ENCODE measurements at regions not wholly inside any gene's neighbourhood (a gene's known extent, or its start where the extent isn't known, plus 50 kb on each side); places are given as distances from the start of the nearest gene placed in this dataset.

DNA sequence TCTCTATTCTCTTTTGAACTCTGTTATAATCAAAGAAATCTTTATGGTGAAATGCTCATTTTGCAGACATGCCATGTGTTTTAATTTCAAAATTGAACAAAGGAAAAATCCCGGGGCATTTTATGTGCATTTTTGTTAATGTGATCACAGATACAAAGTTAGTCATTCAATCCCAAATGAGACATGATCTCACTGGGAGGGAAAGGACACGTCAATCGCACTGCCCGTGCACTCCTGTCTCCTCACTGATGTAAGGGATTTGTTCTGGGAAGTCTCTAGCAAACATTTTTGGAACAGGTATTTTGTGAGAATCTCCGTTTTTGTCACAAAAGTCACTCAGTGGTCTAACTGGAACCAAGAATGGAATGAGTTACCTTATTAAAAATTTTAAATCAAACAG, 97.9 kb upstream of the RANBP6 start:
- no peak for TF ChIP-seq CSDC2 (CRISPR knock-in tag; IDR thresholded peaks at IDR 0.05)
- TF ChIP-seq ESRRG (CRISPR knock-in tag; IDR thresholded peaks at IDR 0.05), result no peak
- TF ChIP-seq BACH2 (CRISPR knock-in tag; IDR thresholded peaks at IDR 0.05; ENCODE audit: borderline replicate concordance), result no peak
- no peak for TF ChIP-seq POU6F1 (CRISPR knock-in tag; IDR thresholded peaks at IDR 0.05; ENCODE audit: borderline replicate concordance, low read depth)
- no peak for TF ChIP-seq GLIS3 (CRISPR knock-in tag; IDR thresholded peaks at IDR 0.05)
- no peak for TF ChIP-seq CREB5 (CRISPR knock-in tag; IDR thresholded peaks at IDR 0.05; ENCODE audit: low read depth)
- TF ChIP-seq TOX (CRISPR knock-in tag; IDR thresholded peaks at IDR 0.05; ENCODE audit: borderline replicate concordance), result no peak
- TF ChIP-seq ZC3H10 (CRISPR knock-in tag; IDR thresholded peaks at IDR 0.05), result no peak
- ATAC-seq, result no peak

DNA sequence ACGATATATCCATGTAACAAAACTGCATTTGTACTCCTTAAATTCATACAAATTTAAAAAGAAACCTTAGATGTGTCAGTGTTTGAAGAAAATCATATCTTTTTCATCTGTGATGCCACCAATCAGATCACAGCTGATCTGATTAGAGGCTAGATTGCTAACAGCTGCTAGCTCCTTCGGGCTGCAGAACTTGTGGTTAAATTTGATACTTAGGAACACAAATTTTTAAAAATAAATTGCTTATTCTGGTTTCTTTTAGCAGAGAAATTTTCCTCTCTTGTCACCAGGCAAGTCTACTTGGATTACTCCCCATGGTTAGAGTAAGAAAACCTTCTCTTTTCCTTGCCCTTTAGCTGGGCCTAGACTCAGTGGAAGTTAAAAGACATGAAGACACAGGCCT, 94.6 kb upstream of the RANBP6 start:
- TF ChIP-seq ESRRG (CRISPR knock-in tag; IDR thresholded peaks at IDR 0.05) (no peak), ZNF565 (CRISPR knock-in tag; conservative IDR thresholded peaks at IDR 0.05; ENCODE audit: low read depth) (no peak), SNAI2 (CRISPR knock-in tag; IDR thresholded peaks at IDR 0.05) (no peak), BACH2 (CRISPR knock-in tag; IDR thresholded peaks at IDR 0.05; ENCODE audit: borderline replicate concordance) (no peak), ZC3H10 (CRISPR knock-in tag; IDR thresholded peaks at IDR 0.05) (no peak), PATZ1 (CRISPR knock-in tag; IDR thresholded peaks at IDR 0.05; ENCODE audit: borderline replicate concordance) (no peak), CREB5 (CRISPR knock-in tag; IDR thresholded peaks at IDR 0.05; ENCODE audit: low read depth) (no peak), ZNF70 (CRISPR knock-in tag; IDR thresholded peaks at IDR 0.05) (no peak), PPARA (CRISPR knock-in tag; IDR thresholded peaks at IDR 0.05; ENCODE audit: borderline replicate concordance) (no peak), CSRNP3 (CRISPR knock-in tag; IDR thresholded peaks at IDR 0.05) (no peak), TOX (CRISPR knock-in tag; IDR thresholded peaks at IDR 0.05; ENCODE audit: borderline replicate concordance) (no peak), ZFP3 (CRISPR knock-in tag; IDR thresholded peaks at IDR 0.05) (no peak), CSDC2 (CRISPR knock-in tag; IDR thresholded peaks at IDR 0.05) (no peak), OSR1 (CRISPR knock-in tag; IDR thresholded peaks at IDR 0.05) (no peak), ZNF8 (CRISPR knock-in tag; IDR thresholded peaks at IDR 0.05) (no peak), ARNTL (CRISPR knock-in tag; IDR thresholded peaks at IDR 0.05; ENCODE audit: borderline replicate concordance, low read depth) (no peak), RARB (CRISPR knock-in tag; IDR thresholded peaks at IDR 0.05) (no peak), ZFP30 (CRISPR knock-in tag; IDR thresholded peaks at IDR 0.05) (no peak), POU6F1 (CRISPR knock-in tag; IDR thresholded peaks at IDR 0.05; ENCODE audit: borderline replicate concordance, low read depth) (no peak)
- peak; percentile 41; the same call in 1 of the 3 replicates for ATAC-seq

- no peak for ATAC-seq
- TF ChIP-seq CSRNP3 (CRISPR knock-in tag; IDR thresholded peaks at IDR 0.05) (no peak), POU6F1 (CRISPR knock-in tag; IDR thresholded peaks at IDR 0.05; ENCODE audit: borderline replicate concordance, low read depth) (no peak), GLIS3 (CRISPR knock-in tag; IDR thresholded peaks at IDR 0.05) (no peak), OSR1 (CRISPR knock-in tag; IDR thresholded peaks at IDR 0.05) (no peak), ZFP30 (CRISPR knock-in tag; IDR thresholded peaks at IDR 0.05) (no peak), SNAI2 (CRISPR knock-in tag; IDR thresholded peaks at IDR 0.05) (no peak), ZNF70 (CRISPR knock-in tag; IDR thresholded peaks at IDR 0.05) (no peak), BACH2 (CRISPR knock-in tag; IDR thresholded peaks at IDR 0.05; ENCODE audit: borderline replicate concordance) (no peak), ISL1 (CRISPR knock-in tag; IDR thresholded peaks at IDR 0.05) (no peak), ZNF565 (CRISPR knock-in tag; conservative IDR thresholded peaks at IDR 0.05; ENCODE audit: low read depth) (no peak)
These were observed 94.1 kb upstream of the RANBP6 start for GRCh38 chr9:6109571-6109970.
